ENCODE measurements at regions not wholly inside any gene's neighbourhood (a gene's known extent, or its start where the extent isn't known, plus 50 kb on each side); places are given as distances from the start of the nearest gene placed in this dataset.
"Not testable (repeated sequence)": the region's sequence is repeated elsewhere in the genome, so short reads cannot be mapped to it uniquely, and the experiment has no call there.

GRCh38 chr3:187491371-187491770, 123.2 kb downstream of the RTP4 start:
- H3K4me3 ChIP-seq (replicated peaks; ENCODE audit: low read depth, low read length) = no peak overlapping the region
- no peak for DNase-seq (ENCODE audit: extremely low read depth, low read depth)
- TF ChIP-seq CTCF (IDR thresholded peaks at IDR 0.05; ENCODE audit: low read depth, low read length, missing control alignments) = no peak

- TF ChIP-seq CTCF (IDR thresholded peaks at IDR 0.05; ENCODE audit: low read depth, low read length, missing control alignments) = no peak
- DNase-seq (ENCODE audit: extremely low read depth, low read depth) = no peak
- H3K4me3 ChIP-seq (replicated peaks; ENCODE audit: low read depth, low read length) = no peak overlapping the region
These were observed 122.2 kb downstream of the RTP4 start for GRCh38 chr3:187490366-187490765.

- no peak for DNase-seq (ENCODE audit: extremely low read depth, low read depth)
- no peak overlapping the region for H3K4me3 ChIP-seq (replicated peaks; ENCODE audit: low read depth, low read length)
- TF ChIP-seq CTCF (IDR thresholded peaks at IDR 0.05; ENCODE audit: low read depth, low read length, missing control alignments) = no peak
These were observed 116.5 kb downstream of the RTP4 start for GRCh38 chr3:187484547-187485295.

- no peak for TF ChIP-seq CTCF (IDR thresholded peaks at IDR 0.05; ENCODE audit: low read depth, low read length, missing control alignments)
- H3K4me3 ChIP-seq (replicated peaks; ENCODE audit: low read depth, low read length) = no peak overlapping the region
- DNase-seq (ENCODE audit: extremely low read depth, low read depth) = no peak
These were observed 113.2 kb downstream of the RTP4 start for GRCh38 chr3:187481426-187481825.

GRCh38 chr3:187475613-187476012, 107.4 kb downstream of the RTP4 start:
- not testable (repeated sequence) for DNase-seq (ENCODE audit: extremely low read depth, low read depth)

GRCh38 chr3:187473778-187474406, 105.7 kb downstream of the RTP4 start:
- DNase-seq (ENCODE audit: extremely low read depth, low read depth) = no peak
- H3K4me3 ChIP-seq (replicated peaks; ENCODE audit: low read depth, low read length) = no peak overlapping the region
- no peak for TF ChIP-seq CTCF (IDR thresholded peaks at IDR 0.05; ENCODE audit: low read depth, low read length, missing control alignments)

More at GRCh38 chr3:187475613-187476012, 107.4 kb downstream of the RTP4 start:
- H3K4me3 ChIP-seq (replicated peaks; ENCODE audit: low read depth, low read length) = not testable (repeated sequence)

- not testable (repeated sequence) for H3K4me3 ChIP-seq (replicated peaks; ENCODE audit: low read depth, low read length)
These were observed 98.1 kb downstream of the RTP4 start for GRCh38 chr3:187466306-187466705.

GRCh38 chr3:187465503-187465902, 97.3 kb downstream of the RTP4 start:
- TF ChIP-seq CTCF (IDR thresholded peaks at IDR 0.05; ENCODE audit: low read depth, low read length, missing control alignments) = no peak
- no peak for DNase-seq (ENCODE audit: extremely low read depth, low read depth)
- no peak overlapping the region for H3K4me3 ChIP-seq (replicated peaks; ENCODE audit: low read depth, low read length)

More at GRCh38 chr3:187466306-187466705, 98.1 kb downstream of the RTP4 start:
- not testable (repeated sequence) for DNase-seq (ENCODE audit: extremely low read depth, low read depth)

All from HFF-Myc (cell line).